ENCODE measurements at regions not wholly inside any gene's neighbourhood (a gene's known extent, or its start where the extent isn't known, plus 50 kb on each side); places are given as distances from the start of the nearest gene placed in this dataset.
"Not testable (repeated sequence)": the region's sequence is repeated elsewhere in the genome, so short reads cannot be mapped to it uniquely, and the experiment has no call there.

- no peaks in the 10 kb centered on the region for H3K4me1 Mint-ChIP-seq
- TF ChIP-seq EZH2 (IDR thresholded peaks at IDR 0.05; ENCODE audit: borderline replicate concordance, insufficient read depth, low read depth, low read length, poor library complexity, severe bottlenecking) = no peak
- TF ChIP-seq, protein P1, sequence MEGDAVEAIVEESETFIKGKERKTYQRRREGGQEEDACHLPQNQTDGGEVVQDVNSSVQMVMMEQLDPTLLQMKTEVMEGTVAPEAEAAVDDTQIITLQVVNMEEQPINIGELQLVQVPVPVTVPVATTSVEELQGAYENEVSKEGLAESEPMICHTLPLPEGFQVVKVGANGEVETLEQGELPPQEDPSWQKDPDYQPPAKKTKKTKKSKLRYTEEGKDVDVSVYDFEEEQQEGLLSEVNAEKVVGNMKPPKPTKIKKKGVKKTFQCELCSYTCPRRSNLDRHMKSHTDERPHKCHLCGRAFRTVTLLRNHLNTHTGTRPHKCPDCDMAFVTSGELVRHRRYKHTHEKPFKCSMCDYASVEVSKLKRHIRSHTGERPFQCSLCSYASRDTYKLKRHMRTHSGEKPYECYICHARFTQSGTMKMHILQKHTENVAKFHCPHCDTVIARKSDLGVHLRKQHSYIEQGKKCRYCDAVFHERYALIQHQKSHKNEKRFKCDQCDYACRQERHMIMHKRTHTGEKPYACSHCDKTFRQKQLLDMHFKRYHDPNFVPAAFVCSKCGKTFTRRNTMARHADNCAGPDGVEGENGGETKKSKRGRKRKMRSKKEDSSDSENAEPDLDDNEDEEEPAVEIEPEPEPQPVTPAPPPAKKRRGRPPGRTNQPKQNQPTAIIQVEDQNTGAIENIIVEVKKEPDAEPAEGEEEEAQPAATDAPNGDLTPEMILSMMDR (IDR thresholded peaks at IDR 0.05) = no peak
- H3K36me3 ChIP-seq (replicated peaks in 1 of 2; ENCODE audit: control extremely low read depth in 1 of 2, control insufficient read depth in 1 of 2, extremely low read depth in 1 of 2, insufficient read depth in 2 of 2, low read length in 1 of 2) = no peaks in the 10 kb centered on the region
- no peak overlapping the region for H3K9ac ChIP-seq (ENCODE audit: low read length)
- peaks cover 3% of the 10 kb centered on the region for H3K9me3 Mint-ChIP-seq (ENCODE audit: insufficient read depth)
- H3K4me3 Mint-ChIP-seq = no peak overlapping the region
- no peaks in the 10 kb centered on the region for H4K20me1 ChIP-seq (ENCODE audit: control insufficient read depth, insufficient read depth, low read length, poor library complexity, severe bottlenecking)
- intact Hi-C loops (cut with micrococcal nuclease) = no loop called here
- H3K27me3 Mint-ChIP-seq = peaks cover 4% of the 10 kb centered on the region
- H3K27me3 ChIP-seq (replicated peaks in 1 of 4; ENCODE audit: control extremely low read depth in 1 of 4, control insufficient read depth in 3 of 4, insufficient read depth in 4 of 4, low read length in 3 of 4) = no peaks in the 10 kb centered on the region
- no peaks in the 10 kb centered on the region for H3K9me3 ChIP-seq (ENCODE audit: control extremely low read depth in 1 of 3, control insufficient read depth in 2 of 3, insufficient read depth in 1 of 3, low read length in 2 of 3)
- H3K79me2 ChIP-seq (ENCODE audit: control insufficient read depth, insufficient read depth, low read length) = no peaks in the 10 kb centered on the region
- CTCF ChIA-PET = no interaction called here
- H3K4me1 ChIP-seq (ENCODE audit: control insufficient read depth in 2 of 2, insufficient read depth in 2 of 2, low read length in 2 of 2) = no peaks in the 10 kb centered on the region
- POLR2A ChIA-PET = no interaction called here
- H2AFZ ChIP-seq (ENCODE audit: insufficient read depth, low read depth, low read length, poor library complexity, severe bottlenecking) = no peak overlapping the region
- no peak overlapping the region for H3K4me3 ChIP-seq (ENCODE audit: control extremely low read depth in 1 of 5, extremely low read depth in 1 of 5, insufficient read depth in 1 of 5, low read depth in 2 of 5, low read length in 4 of 5)
- no peak overlapping the region for H3K4me2 ChIP-seq (replicated peaks; ENCODE audit: low read depth, low read length, poor library complexity, severe bottlenecking)
- DNase-seq (no peak), ATAC-seq (ENCODE audit: low read depth) (no peak)
- H3K27ac Mint-ChIP-seq = no peak overlapping the region
- H3K27ac ChIP-seq (ENCODE audit: low read length in 2 of 2) = no peak overlapping the region
Measured at GRCh38 chr4:10225096-10225495, 108.5 kb upstream of the WDR1 start.

GRCh38 chr4:10223782-10224181 is 107.2 kb upstream of the WDR1 start:
- Histone ChIP-seq H3K36me3 (replicated peaks in 1 of 2; ENCODE audit: control extremely low read depth in 1 of 2, control insufficient read depth in 1 of 2, extremely low read depth in 1 of 2, insufficient read depth in 2 of 2, low read length in 1 of 2) (no peaks in the 10 kb centered on the region), H3K79me2 (ENCODE audit: control insufficient read depth, insufficient read depth, low read length) (no peaks in the 10 kb centered on the region), H3K9ac (ENCODE audit: low read length) (no peak overlapping the region), H3K27me3 (replicated peaks in 1 of 4; ENCODE audit: control extremely low read depth in 1 of 4, control insufficient read depth in 3 of 4, insufficient read depth in 4 of 4, low read length in 3 of 4) (no peaks in the 10 kb centered on the region), H2AFZ (ENCODE audit: insufficient read depth, low read depth, low read length, poor library complexity, severe bottlenecking) (no peak overlapping the region), H3K27ac (ENCODE audit: low read length in 2 of 2) (no peak overlapping the region), H3K9me3 (ENCODE audit: control extremely low read depth in 1 of 3, control insufficient read depth in 2 of 3, insufficient read depth in 1 of 3, low read length in 2 of 3) (no peaks in the 10 kb centered on the region), H3K4me2 (replicated peaks; ENCODE audit: low read depth, low read length, poor library complexity, severe bottlenecking) (no peak overlapping the region), H3K4me3 (ENCODE audit: control extremely low read depth in 1 of 5, extremely low read depth in 1 of 5, insufficient read depth in 1 of 5, low read depth in 2 of 5, low read length in 4 of 5) (no peak overlapping the region), H4K20me1 (ENCODE audit: control insufficient read depth, insufficient read depth, low read length, poor library complexity, severe bottlenecking) (no peaks in the 10 kb centered on the region), H3K4me1 (ENCODE audit: control insufficient read depth in 2 of 2, insufficient read depth in 2 of 2, low read length in 2 of 2) (no peaks in the 10 kb centered on the region)
- Mint-ChIP-seq H3K27ac (no peak overlapping the region), H3K27me3 (peaks cover 4% of the 10 kb centered on the region), H3K9me3 (ENCODE audit: insufficient read depth) (peaks cover 3% of the 10 kb centered on the region), H3K4me3 (no peak overlapping the region), H3K4me1 (no peaks in the 10 kb centered on the region)
- intact Hi-C loops (cut with micrococcal nuclease) = no loop called here
- WGBS (ENCODE audit: insufficient coverage) = no CpG with 5 or more reads among the region's 3 CpGs
- TF ChIP-seq, protein P1 (IDR thresholded peaks at IDR 0.05) = no peak
- POLR2A ChIA-PET = no interaction called here
- ATAC-seq (ENCODE audit: low read depth) (no peak), DNase-seq (no peak)
- CTCF ChIA-PET = no interaction called here

DNA sequence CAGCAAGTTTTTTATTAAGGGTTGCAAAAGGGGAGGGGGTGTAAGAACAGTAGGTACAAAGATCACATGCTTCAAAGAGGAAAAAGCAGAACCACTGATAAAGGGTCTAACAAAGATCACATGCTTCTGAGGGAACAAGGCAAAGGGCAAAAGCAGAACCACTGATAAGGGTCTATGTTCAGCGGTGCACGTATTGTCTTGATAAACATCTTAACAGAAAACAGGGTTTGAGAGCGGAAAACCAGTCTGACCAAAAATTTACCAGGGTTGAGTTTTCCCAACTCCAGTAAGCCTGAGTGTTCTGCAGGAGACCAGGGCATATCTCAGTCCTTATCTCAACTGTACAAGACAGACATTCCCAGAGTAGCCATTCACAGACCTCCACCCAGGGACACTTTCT is 96.9 kb upstream of the WDR1 start:
- ATAC-seq (ENCODE audit: low read depth); H3K4me3 Mint-ChIP-seq; H3K9me3 Mint-ChIP-seq (ENCODE audit: insufficient read depth); H3K4me1 Mint-ChIP-seq; H3K4me1 ChIP-seq (ENCODE audit: control insufficient read depth in 2 of 2, insufficient read depth in 2 of 2, low read length in 2 of 2); H3K9me3 ChIP-seq (ENCODE audit: control extremely low read depth in 1 of 3, control insufficient read depth in 2 of 3, insufficient read depth in 1 of 3, low read length in 2 of 3); intact Hi-C loops (cut with micrococcal nuclease); H4K20me1 ChIP-seq (ENCODE audit: control insufficient read depth, insufficient read depth, low read length, poor library complexity, severe bottlenecking); POLR2A ChIA-PET; H3K4me3 ChIP-seq (ENCODE audit: control extremely low read depth in 1 of 5, extremely low read depth in 1 of 5, insufficient read depth in 1 of 5, low read depth in 2 of 5, low read length in 4 of 5); H3K36me3 ChIP-seq (replicated peaks in 1 of 2; ENCODE audit: control extremely low read depth in 1 of 2, control insufficient read depth in 1 of 2, extremely low read depth in 1 of 2, insufficient read depth in 2 of 2, low read length in 1 of 2); H3K27me3 ChIP-seq (replicated peaks in 1 of 4; ENCODE audit: control extremely low read depth in 1 of 4, control insufficient read depth in 3 of 4, insufficient read depth in 4 of 4, low read length in 3 of 4); DNase-seq; H3K4me2 ChIP-seq (replicated peaks; ENCODE audit: low read depth, low read length, poor library complexity, severe bottlenecking); H2AFZ ChIP-seq (ENCODE audit: insufficient read depth, low read depth, low read length, poor library complexity, severe bottlenecking); H3K79me2 ChIP-seq (ENCODE audit: control insufficient read depth, insufficient read depth, low read length); H3K27ac Mint-ChIP-seq; H3K27ac ChIP-seq (ENCODE audit: low read length in 2 of 2); H3K9ac ChIP-seq (ENCODE audit: low read length); CTCF ChIA-PET: not testable (repeated sequence)
- WGBS (ENCODE audit: insufficient coverage) = no CpG with 5 or more reads among the region's 3 CpGs
- H3K27me3 Mint-ChIP-seq = peaks cover 24% of the 10 kb centered on the region

Data from B cell (primary cell).